GM23338 (cell line): ENCODE measurements at regions not wholly inside any gene's neighbourhood (a gene's known extent, or its start where the extent isn't known, plus 50 kb on each side); places are given as distances from the start of the nearest gene placed in this dataset.
"Not testable (repeated sequence)": the region's sequence is repeated elsewhere in the genome, so short reads cannot be mapped to it uniquely, and the experiment has no call there.

Source experiments
- ATAC-seq: fragments of 200-7000 bp; cut with Tn5 transposase; 3 replicates; pipeline ENCODE4 v1.9.1; 2020
- DNase-seq: peaks from one replicate; pipeline ENCODE4 v3.0.0-alpha.2; 2015; ENCODE audit warnings: low spot score
- H2AFZ ChIP-seq: fragments of 200-600 bp; sonication (generic); 2 replicates; pipeline ENCODE4 v1.8.0; 2016; ENCODE audit warnings: antibody characterized with exemption, mild to moderate bottlenecking, moderate library complexity
- H3F3A ChIP-seq: fragments of 200-600 bp; sonication (generic); replicated peaks from 2 replicates; pipeline ENCODE4 v1.8.0; 2017; ENCODE audit warnings: antibody characterized with exemption, mixed run types, low read depth
- H3K27ac ChIP-seq: fragments of 200-600 bp; sonication (generic); 2 replicates; pipeline ENCODE4 v1.6.1; 2016; ENCODE audit warnings: low read depth
- H3K27me3 ChIP-seq: fragments of 200-600 bp; sonication (generic); 2 replicates; pipeline ENCODE4 v1.8.0; 2016; ENCODE audit warnings: mild to moderate bottlenecking, mixed run types, moderate library complexity; ENCODE audit not compliant: insufficient read depth
- H3K36me3 ChIP-seq: fragments of 200-600 bp; sonication (generic); 2 replicates; pipeline ENCODE4 v1.8.0; 2016; ENCODE audit warnings: mild to moderate bottlenecking; ENCODE audit not compliant: insufficient read depth
- H3K4me1 ChIP-seq: fragments of 200-600 bp; sonication (generic); 2 replicates; pipeline ENCODE4 v1.8.0; 2016; ENCODE audit warnings: mild to moderate bottlenecking, moderate library complexity; ENCODE audit not compliant: insufficient read depth
- H3K4me2 ChIP-seq: fragments of 200-600 bp; sonication (generic); 2 replicates; pipeline ENCODE4 v1.7.1; 2017; ENCODE audit warnings: mixed run types
- H3K4me3 ChIP-seq: fragments of 200-600 bp; sonication (generic); 2 replicates; pipeline ENCODE4 v1.6.1; 2016; ENCODE audit warnings: mixed run types
- H3K79me2 ChIP-seq: fragments of 200-600 bp; sonication (generic); replicated peaks from 2 replicates; pipeline ENCODE4 v1.8.0; 2017; ENCODE audit warnings: mild to moderate bottlenecking; ENCODE audit not compliant: insufficient read depth
- H3K9me2 ChIP-seq: fragments of 200-600 bp; sonication (generic); 2 replicates; pipeline ENCODE4 v1.8.0; 2017; ENCODE audit not compliant: insufficient read depth
- H4K20me1 ChIP-seq: fragments of 200-600 bp; sonication (generic); replicated peaks from 2 replicates; pipeline ENCODE4 v1.8.0; 2017; ENCODE audit warnings: mild to moderate bottlenecking; ENCODE audit not compliant: insufficient read depth
- H3K27ac Mint-ChIP-seq: 2 replicates; pipeline ENCODE4 v1.8.0; 2020; ENCODE audit warnings: inconsistent platforms, mild to moderate bottlenecking, moderate library complexity, mixed read lengths
- H3K27me3 Mint-ChIP-seq: 3 replicates; pipeline ENCODE4 v1.8.0; 2022; ENCODE audit warnings: low read depth, mild to moderate bottlenecking, moderate library complexity, mixed read lengths, inconsistent platforms; ENCODE audit not compliant: insufficient read depth, poor library complexity
- H3K36me3 Mint-ChIP-seq: 3 replicates; pipeline ENCODE4 v1.8.0; 2021; ENCODE audit warnings: low read depth, mild to moderate bottlenecking, inconsistent platforms, moderate library complexity, mixed read lengths
- H3K4me1 Mint-ChIP-seq: 3 replicates; pipeline ENCODE4 v1.8.0; 2020; ENCODE audit warnings: mild to moderate bottlenecking, inconsistent platforms, mixed read lengths
- H3K4me3 Mint-ChIP-seq: 3 replicates; pipeline ENCODE4 v1.8.0; 2021; ENCODE audit warnings: moderate library complexity, mild to moderate bottlenecking, inconsistent platforms, mixed read lengths
- H3K9me3 Mint-ChIP-seq: 3 replicates; pipeline ENCODE4 v1.8.0; 2020; ENCODE audit warnings: moderate library complexity, mild to moderate bottlenecking, inconsistent platforms, mixed read lengths
- CTCF ChIP-seq, 2 experiments: fragments of 200-600 bp in 1 of 2; sonication (generic) in 1 of 2; conservative IDR thresholded peaks; 2 replicates each; pipeline versions ENCODE4 v1.5.1 to v1.6.1; 2016 to 2017; ENCODE audit warnings: antibody characterized with exemption in 2 of 2, low read depth in 2 of 2, mild to moderate bottlenecking in 2 of 2, moderate library complexity in 1 of 2
- EZH2 ChIP-seq: fragments of 200-600 bp; sonication (generic); IDR thresholded peaks from one replicate; pipeline ENCODE4 v1.8.0; 2017; ENCODE audit warnings: antibody characterized with exemption, mild to moderate bottlenecking, low read depth; ENCODE audit not compliant: unreplicated experiment
- NANOG ChIP-seq: IDR thresholded peaks from 2 replicates; pipeline ENCODE4 v1.6.1; 2016; ENCODE audit warnings: antibody characterized with exemption, borderline replicate concordance
- POLR2AphosphoS5 ChIP-seq: IDR thresholded peaks from 2 replicates; pipeline ENCODE4 v1.6.1; 2016; ENCODE audit warnings: antibody characterized with exemption, low read depth
- ZNF114 ChIP-seq: fragments of 250-450 bp; sonication (Bioruptor Pico); IDR thresholded peaks from 2 replicates; pipeline ENCODE4 v1.5.0; 2020; ENCODE audit warnings: mild to moderate bottlenecking, moderate library complexity
- ZNF331 ChIP-seq: fragments of 250-450 bp; sonication (Bioruptor Pico); IDR thresholded peaks from 2 replicates; pipeline ENCODE4 v1.5.0; 2020; ENCODE audit warnings: low read depth, mild to moderate bottlenecking, moderate library complexity
- ZNF462 ChIP-seq: fragments of 250-450 bp; sonication (Bioruptor Pico); IDR thresholded peaks from 2 replicates; pipeline ENCODE4 v1.5.0; 2020; ENCODE audit warnings: mild to moderate bottlenecking, moderate library complexity

- H3K9me3 Mint-ChIP-seq: peaks cover 24% of the 10 kb centered on the region
Measured at GRCh38 chr1:176396604-176397395, 66.2 kb upstream of the PAPPA2 start.

GRCh38 chr1:176391621-176392020, 71.4 kb upstream of the PAPPA2 start:
- no peak overlapping the region for H3K4me3 ChIP-seq

More at GRCh38 chr1:176396604-176397395, 66.2 kb upstream of the PAPPA2 start:
- not testable (repeated sequence) for H3K36me3 Mint-ChIP-seq, H3K4me1 ChIP-seq, H3K27me3 ChIP-seq, H2AFZ ChIP-seq, H3F3A ChIP-seq, H3K4me3 Mint-ChIP-seq, H4K20me1 ChIP-seq, H3K4me3 ChIP-seq, H3K27me3 Mint-ChIP-seq, H3K9me2 ChIP-seq, ATAC-seq, H3K79me2 ChIP-seq, H3K4me2 ChIP-seq, H3K27ac ChIP-seq, H3K36me3 ChIP-seq, DNase-seq, H3K4me1 Mint-ChIP-seq, H3K27ac Mint-ChIP-seq

More at GRCh38 chr1:176391621-176392020, 71.4 kb upstream of the PAPPA2 start:
- Mint-ChIP-seq H3K36me3 (no peaks in the 10 kb centered on the region; the same call in 2 of the 3 replicates), H3K4me1 (no peaks in the 10 kb centered on the region), H3K27me3 (no peaks in the 10 kb centered on the region), H3K4me3 (no peak overlapping the region), H3K27ac (no peak overlapping the region), H3K9me3 (peaks cover 11% of the 10 kb centered on the region; the same call in 2 of the 3 replicates)
- Histone ChIP-seq H3K27ac (no peak overlapping the region), H3K4me2 (no peak overlapping the region), H3K36me3 (no peaks in the 10 kb centered on the region), H3K9me2 (no peaks in the 10 kb centered on the region; the same call in 1 of the 2 replicates), H4K20me1 (no peaks in the 10 kb centered on the region), H3F3A (no peaks in the 10 kb centered on the region), H3K27me3 (no peaks in the 10 kb centered on the region), H2AFZ (peak overlapping the region; percentile 69; the same call in 1 of the 2 replicates), H3K4me1 (no peaks in the 10 kb centered on the region), H3K79me2 (no peaks in the 10 kb centered on the region)
- ATAC-seq (no peak), DNase-seq (no peak)
- TF ChIP-seq NANOG (no peak), CTCF (conservative IDR thresholded peaks at IDR 0.05; ENCODE audit: low read depth in 2 of 2) (no peak), EZH2 (no peak), ZNF114 (CRISPR knock-in tag) (no peak), ZNF462 (CRISPR knock-in tag) (no peak), ZNF331 (CRISPR knock-in tag) (no peak), POLR2AphosphoS5 (no peak)
